ENCODE measurements at regions not wholly inside any gene's neighbourhood (a gene's known extent, or its start where the extent isn't known, plus 50 kb on each side); places are given as distances from the start of the nearest gene placed in this dataset.

- TF ChIP-seq CTCF (IDR thresholded peaks at IDR 0.05) (no peak), POLR2A (IDR thresholded peaks at IDR 0.05) (no peak)
Measured at GRCh38 chr20:12679447-12679846, 329.3 kb upstream of the SPTLC3 start.
